AG09309 (cell line): ENCODE measurements at regions not wholly inside any gene's neighbourhood (a gene's known extent, or its start where the extent isn't known, plus 50 kb on each side); places are given as distances from the start of the nearest gene placed in this dataset.

ENCODE experiments used
- DNase-seq: peaks from one replicate; pipeline ENCODE4 v3.0.0-alpha.2; 2010; ENCODE audit warnings: low read depth
- H3K4me3 ChIP-seq: 2 replicates; pipeline ENCODE4 v1.5.1; 2011; ENCODE audit warnings: mild to moderate bottlenecking, low read depth, low read length, moderate library complexity; ENCODE audit not compliant: control insufficient read depth
- TF ChIP-seq, protein P1 (sequence below): IDR thresholded peaks from 2 replicates; pipeline ENCODE4 v1.5.1; 2011; ENCODE audit warnings: mild to moderate bottlenecking, low read depth, low read length, inconsistent platforms; ENCODE audit not compliant: insufficient read depth, control insufficient read depth; ENCODE audit errors: missing control alignments

DNA sequence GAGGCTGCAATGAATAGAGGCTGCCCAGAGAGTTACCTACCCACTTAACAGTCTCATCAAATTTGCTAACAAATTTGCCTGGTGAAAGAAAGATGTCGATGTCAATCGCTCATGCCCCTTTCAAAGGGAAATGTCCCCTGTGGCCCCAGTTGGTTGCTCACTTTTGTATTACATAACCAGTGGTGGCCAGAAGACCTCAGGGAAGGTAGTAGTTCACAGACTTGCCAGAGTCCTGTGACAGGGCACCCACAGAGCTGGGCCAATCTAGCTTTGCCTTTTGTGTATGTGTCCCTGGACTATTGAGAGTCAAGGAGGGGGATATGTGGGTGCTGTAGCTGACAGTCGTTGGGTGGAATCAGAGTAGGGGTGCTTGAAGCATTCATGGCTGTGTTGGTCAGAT, 70.7 kb upstream of the CCN6 start:
- DNase-seq, result no peak
- TF ChIP-seq, protein P1, sequence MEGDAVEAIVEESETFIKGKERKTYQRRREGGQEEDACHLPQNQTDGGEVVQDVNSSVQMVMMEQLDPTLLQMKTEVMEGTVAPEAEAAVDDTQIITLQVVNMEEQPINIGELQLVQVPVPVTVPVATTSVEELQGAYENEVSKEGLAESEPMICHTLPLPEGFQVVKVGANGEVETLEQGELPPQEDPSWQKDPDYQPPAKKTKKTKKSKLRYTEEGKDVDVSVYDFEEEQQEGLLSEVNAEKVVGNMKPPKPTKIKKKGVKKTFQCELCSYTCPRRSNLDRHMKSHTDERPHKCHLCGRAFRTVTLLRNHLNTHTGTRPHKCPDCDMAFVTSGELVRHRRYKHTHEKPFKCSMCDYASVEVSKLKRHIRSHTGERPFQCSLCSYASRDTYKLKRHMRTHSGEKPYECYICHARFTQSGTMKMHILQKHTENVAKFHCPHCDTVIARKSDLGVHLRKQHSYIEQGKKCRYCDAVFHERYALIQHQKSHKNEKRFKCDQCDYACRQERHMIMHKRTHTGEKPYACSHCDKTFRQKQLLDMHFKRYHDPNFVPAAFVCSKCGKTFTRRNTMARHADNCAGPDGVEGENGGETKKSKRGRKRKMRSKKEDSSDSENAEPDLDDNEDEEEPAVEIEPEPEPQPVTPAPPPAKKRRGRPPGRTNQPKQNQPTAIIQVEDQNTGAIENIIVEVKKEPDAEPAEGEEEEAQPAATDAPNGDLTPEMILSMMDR, result no peak
- no peak overlapping the region for H3K4me3 ChIP-seq

DNA sequence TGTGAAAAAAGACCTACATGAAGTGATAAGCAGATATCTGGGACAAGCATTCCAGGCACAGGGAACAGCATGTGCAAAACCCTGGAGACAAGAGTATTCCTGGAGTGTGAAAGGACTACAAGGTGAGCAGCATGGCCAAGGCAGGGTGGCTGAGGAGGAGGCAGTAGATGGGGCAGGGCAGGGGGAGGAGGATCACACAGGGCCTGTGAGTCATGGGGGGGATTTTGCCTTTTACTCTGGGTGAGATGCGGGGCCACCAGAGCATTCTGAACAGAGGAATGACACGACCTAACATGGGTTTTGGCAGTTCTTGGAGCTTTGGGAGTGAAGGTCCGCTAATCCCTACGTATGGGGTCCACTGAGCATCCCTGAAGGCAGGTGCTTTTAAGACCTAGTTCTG, 69.8 kb upstream of the CCN6 start:
- H3K4me3 ChIP-seq, result no peak overlapping the region
- no peak for DNase-seq
- TF ChIP-seq, protein P1, result no peak

DNA sequence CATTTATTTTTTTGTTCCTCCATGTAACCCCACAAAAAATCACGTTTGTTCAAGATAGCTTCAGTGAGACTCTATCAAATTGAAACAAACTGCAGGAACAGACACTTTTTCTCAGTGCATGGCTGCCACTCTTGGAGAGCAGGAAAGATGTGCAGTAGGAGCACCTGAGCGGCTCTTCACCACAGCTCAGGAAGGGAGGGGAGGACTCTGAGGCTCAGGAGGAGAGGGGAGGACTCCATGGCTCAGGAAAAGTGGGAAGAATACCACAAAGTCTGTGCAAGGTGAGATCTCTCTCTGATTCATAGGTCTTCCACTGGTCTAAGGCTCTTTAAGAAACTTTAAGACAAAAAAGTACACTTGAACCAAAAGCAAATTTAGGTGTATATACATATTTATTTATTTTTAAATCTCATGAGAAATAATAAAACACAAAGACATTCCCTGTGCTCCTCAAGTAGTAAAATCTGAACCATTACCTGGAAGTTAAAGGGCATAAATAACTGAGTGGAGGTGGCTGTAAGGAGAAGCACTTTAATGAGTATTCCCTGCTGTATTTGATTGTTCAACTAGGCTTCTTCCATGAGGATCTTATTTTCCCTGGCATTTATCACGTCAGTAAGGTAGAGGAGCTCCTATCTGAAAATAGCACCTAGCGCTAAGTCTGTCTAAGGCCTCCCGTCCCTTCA, 69.2 kb upstream of the CCN6 start:
- TF ChIP-seq, protein P1, result no peak
- no peak for DNase-seq
- no peak overlapping the region for H3K4me3 ChIP-seq

DNA sequence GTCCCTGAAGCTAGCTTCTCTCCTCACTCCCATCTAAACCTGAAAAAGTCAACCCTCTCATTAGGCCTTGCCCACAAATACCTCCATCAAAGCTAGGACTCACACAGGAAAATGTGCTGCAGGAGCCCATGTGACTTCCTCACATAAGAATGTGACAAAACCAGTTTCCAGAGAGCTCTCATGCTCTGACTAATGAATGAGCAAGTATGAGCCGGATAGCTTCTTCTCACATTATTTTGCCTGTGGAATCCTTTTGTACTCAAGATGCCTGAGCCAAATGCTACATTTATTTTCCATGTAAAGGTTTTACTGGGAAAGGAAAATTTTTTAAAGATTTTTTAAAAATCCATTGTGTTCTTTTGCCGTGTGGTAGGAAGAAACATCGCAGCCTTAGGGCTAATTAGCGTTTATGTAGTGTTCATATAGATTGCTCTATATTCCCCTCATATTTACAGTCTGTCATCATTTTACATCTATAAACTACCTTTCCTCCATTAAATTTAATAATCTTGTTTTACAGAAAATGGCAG, 68.6 kb upstream of the CCN6 start:
- H3K4me3 ChIP-seq, result no peak overlapping the region
- DNase-seq, result peak; percentile 79
- TF ChIP-seq, protein P1, result no peak

DNA sequence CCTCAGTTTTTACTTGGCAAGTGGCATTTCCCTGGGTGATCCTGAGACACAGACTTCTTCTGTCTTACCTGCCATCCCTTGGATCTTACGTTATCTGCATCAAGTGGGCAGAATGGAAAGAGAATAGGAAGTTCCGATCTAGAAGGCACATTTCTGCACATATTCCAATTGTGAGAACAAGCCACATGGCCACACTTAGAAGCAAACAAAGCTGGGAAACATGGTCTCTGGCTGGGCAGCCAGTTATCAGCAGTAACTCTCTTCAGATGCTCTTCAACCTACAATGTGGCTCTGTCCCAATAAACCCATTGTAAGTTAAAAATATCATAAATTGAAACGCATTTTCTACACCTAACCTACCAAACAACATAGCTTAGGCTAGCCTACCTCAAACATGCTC, 67.3 kb upstream of the CCN6 start:
- no peak overlapping the region for H3K4me3 ChIP-seq
- TF ChIP-seq, protein P1, result no peak
- DNase-seq, result no peak

DNA sequence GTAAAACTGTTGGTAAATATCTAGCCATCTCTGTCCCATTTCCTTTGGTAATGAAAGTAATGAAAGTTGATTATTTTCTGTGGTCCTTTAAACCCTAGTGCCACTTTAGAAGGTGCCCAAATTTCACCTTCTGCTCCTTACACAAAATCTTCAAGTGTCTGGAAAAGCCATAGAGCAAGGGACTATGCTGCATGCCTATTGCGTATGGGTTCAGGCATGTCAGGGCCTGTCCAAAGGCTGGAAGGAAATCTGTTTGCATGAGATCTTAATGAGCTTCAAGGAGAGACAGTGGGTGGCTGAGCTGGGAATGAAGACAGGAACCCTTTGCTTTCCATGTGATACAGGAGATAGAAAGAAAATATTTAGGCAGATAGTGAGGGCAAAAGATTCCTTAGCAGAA, 66.6 kb upstream of the CCN6 start:
- no peak for DNase-seq
- no peak overlapping the region for H3K4me3 ChIP-seq
- TF ChIP-seq, protein P1, result no peak
